Hepatocyte (in vitro differentiated cells): ENCODE measurements at regions not wholly inside any gene's neighbourhood (a gene's known extent, or its start where the extent isn't known, plus 50 kb on each side); places are given as distances from the start of the nearest gene placed in this dataset.

Experiments
- DNase-seq: peaks from one replicate; pipeline ENCODE4 v3.0.0-alpha.2; 2016; ENCODE audit warnings: low spot score
- H2AFZ ChIP-seq: fragments of 200-600 bp; sonication (generic); 2 replicates; pipeline ENCODE4 v1.6.0; 2016; ENCODE audit warnings: antibody characterized with exemption, mild to moderate bottlenecking
- H3K27ac ChIP-seq: fragments of 200-600 bp; sonication (generic); 2 replicates; pipeline ENCODE4 v1.5.1; 2016; ENCODE audit warnings: mild to moderate bottlenecking
- H3K27me3 ChIP-seq: fragments of 200-600 bp; sonication (generic); 2 replicates; pipeline ENCODE4 v1.6.1; 2016
- H3K36me3 ChIP-seq: fragments of 200-600 bp; sonication (generic); replicated peaks from 2 replicates; pipeline ENCODE4 v1.5.1; 2016; ENCODE audit warnings: low read depth; ENCODE audit not compliant: insufficient read depth
- H3K4me1 ChIP-seq: fragments of 200-600 bp; sonication (generic); 2 replicates; pipeline ENCODE4 v1.5.1; 2016; ENCODE audit warnings: mild to moderate bottlenecking, moderate library complexity; ENCODE audit not compliant: insufficient read depth
- H3K4me2 ChIP-seq: fragments of 200-600 bp; sonication (generic); 2 replicates; pipeline ENCODE4 v1.6.0; 2016
- H3K4me3 ChIP-seq: fragments of 200-600 bp; sonication (generic); 2 replicates; pipeline ENCODE4 v1.5.1; 2016; ENCODE audit warnings: mild to moderate bottlenecking
- H3K79me2 ChIP-seq: fragments of 200-600 bp; sonication (generic); 2 replicates; pipeline ENCODE4 v1.6.0; 2017; ENCODE audit warnings: mild to moderate bottlenecking
- H3K9me2 ChIP-seq: fragments of 200-600 bp; sonication (generic); replicated peaks from 2 replicates; pipeline ENCODE4 v1.6.0; 2017; ENCODE audit warnings: mild to moderate bottlenecking; ENCODE audit not compliant: insufficient read depth
- H3K9me3 ChIP-seq: fragments of 200-600 bp; sonication (generic); 2 replicates; pipeline ENCODE4 v1.5.1; 2016; ENCODE audit warnings: low read depth, mild to moderate bottlenecking
- H4K20me1 ChIP-seq: fragments of 200-600 bp; sonication (generic); 2 replicates; pipeline ENCODE4 v1.6.0; 2016; ENCODE audit warnings: mild to moderate bottlenecking; ENCODE audit not compliant: insufficient read depth, poor library complexity, severe bottlenecking
- EZH2 ChIP-seq: fragments of 200-600 bp; sonication (generic); IDR thresholded peaks from 2 replicates; pipeline ENCODE4 v1.6.1; 2016; ENCODE audit warnings: antibody characterized with exemption, mild to moderate bottlenecking, borderline replicate concordance
- EZH2phosphoT487 ChIP-seq: fragments of 200-600 bp; sonication (generic); IDR thresholded peaks from one replicate; pipeline ENCODE4 v1.6.1; 2018; ENCODE audit warnings: antibody characterized with exemption, mild to moderate bottlenecking, low read depth, moderate library complexity; ENCODE audit not compliant: unreplicated experiment, severe bottlenecking
- WGBS: methylation state at CpG from one replicate; pipeline ENCODE4 v1.1.6; 2016; ENCODE audit warnings: low lambda C conversion rate; ENCODE audit errors: missing lambda C conversion rate; 5-methylcytosine and 5-hydroxymethylcytosine counted together
- TF ChIP-seq, protein P1 (sequence below): fragments of 200-600 bp; sonication (generic); IDR thresholded peaks from 2 replicates; pipeline ENCODE4 v1.5.1; 2016; ENCODE audit warnings: antibody characterized with exemption, mild to moderate bottlenecking; ENCODE audit not compliant: poor library complexity

DNA sequence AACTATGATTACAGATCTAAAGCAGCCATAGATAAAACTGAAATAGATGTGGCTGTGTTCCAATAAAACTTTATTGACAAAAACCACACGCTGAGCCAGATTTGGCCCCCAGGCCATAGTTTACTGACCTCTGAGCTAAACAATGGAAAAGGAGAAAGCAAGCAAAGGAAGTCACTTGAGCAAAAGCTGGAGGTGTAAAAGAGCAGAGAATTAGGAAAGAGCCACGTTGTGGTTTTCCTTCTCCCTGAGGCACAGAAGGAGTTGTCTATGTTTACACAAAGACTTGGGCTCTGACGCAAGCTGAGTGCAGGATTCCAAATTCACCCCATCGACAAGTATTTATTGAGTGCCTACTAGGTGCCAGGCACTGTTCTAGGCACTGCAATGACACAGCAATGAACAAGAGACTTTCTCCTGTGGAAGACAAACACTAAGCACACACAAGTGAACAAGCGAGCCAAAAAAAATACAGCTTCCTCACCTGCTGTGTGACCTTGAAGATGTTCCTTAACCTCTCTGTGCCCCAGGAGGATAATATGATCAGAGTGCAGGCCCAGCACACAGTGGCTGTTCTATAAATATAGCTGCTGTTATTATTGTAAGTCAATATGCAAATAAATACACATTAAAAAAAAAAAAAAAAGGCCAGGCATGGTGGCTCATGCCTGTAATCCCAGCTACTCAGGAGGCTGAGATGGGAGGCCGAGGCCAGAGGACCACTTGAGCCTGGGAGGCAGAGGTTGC lies 75.4 kb upstream of the PTPN1 start:
- peak overlapping the region; percentile 27 for H3K27ac ChIP-seq
- no peak overlapping the region for H3K4me2 ChIP-seq

DNA sequence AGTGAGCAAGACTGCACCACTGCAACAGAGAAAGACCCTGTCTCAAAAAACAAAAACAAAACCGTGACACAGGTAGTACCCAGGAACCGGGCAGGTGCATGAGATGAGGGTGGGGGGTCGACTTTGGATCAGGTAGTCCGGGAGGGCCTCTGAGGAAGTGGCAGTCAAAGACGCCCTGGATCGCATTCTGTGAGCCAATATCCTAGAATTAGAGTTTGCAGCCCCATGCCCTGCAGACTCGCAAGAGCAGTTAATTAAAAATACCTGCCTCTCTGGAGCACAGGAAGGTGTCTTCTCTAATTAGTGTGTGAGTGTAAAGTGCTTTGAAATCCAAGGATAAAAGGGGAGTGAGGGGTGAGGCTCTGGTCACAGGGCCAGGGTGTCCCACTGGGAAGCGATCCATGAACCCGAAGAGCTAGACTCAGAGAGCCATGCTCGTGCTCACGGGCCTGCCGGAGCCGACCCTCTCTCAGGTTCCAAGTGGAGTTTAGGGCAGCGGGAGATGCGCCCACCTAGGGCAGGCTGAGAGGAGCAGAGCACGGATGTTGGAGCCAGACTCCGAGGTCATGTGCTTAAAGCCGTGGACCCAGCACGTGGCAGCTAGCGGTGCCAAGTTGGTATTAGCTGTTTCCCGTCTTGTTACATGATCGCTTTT lies 74.7 kb upstream of the PTPN1 start:
- Histone ChIP-seq H3K36me3 (no peaks in the 10 kb centered on the region), H3K27me3 (no peaks in the 10 kb centered on the region), H4K20me1 (no peaks in the 10 kb centered on the region), H2AFZ (no peak overlapping the region), H3K79me2 (no peaks in the 10 kb centered on the region), H3K9me3 (no peaks in the 10 kb centered on the region), H3K4me2 (no peak overlapping the region), H3K9me2 (no peaks in the 10 kb centered on the region), H3K4me1 (peaks cover 5% of the 10 kb centered on the region), H3K27ac (no peak overlapping the region), H3K4me3 (no peak overlapping the region)
- no peak for DNase-seq
- TF ChIP-seq EZH2 (no peak), EZH2phosphoT487 (no peak)
- TF ChIP-seq, protein P1, sequence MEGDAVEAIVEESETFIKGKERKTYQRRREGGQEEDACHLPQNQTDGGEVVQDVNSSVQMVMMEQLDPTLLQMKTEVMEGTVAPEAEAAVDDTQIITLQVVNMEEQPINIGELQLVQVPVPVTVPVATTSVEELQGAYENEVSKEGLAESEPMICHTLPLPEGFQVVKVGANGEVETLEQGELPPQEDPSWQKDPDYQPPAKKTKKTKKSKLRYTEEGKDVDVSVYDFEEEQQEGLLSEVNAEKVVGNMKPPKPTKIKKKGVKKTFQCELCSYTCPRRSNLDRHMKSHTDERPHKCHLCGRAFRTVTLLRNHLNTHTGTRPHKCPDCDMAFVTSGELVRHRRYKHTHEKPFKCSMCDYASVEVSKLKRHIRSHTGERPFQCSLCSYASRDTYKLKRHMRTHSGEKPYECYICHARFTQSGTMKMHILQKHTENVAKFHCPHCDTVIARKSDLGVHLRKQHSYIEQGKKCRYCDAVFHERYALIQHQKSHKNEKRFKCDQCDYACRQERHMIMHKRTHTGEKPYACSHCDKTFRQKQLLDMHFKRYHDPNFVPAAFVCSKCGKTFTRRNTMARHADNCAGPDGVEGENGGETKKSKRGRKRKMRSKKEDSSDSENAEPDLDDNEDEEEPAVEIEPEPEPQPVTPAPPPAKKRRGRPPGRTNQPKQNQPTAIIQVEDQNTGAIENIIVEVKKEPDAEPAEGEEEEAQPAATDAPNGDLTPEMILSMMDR = no peak
- WGBS = 93% methylated on average over 22 of the region's 22 CpGs

More for the DNA sequence above, 75.4 kb upstream of the PTPN1 start:
- no peaks in the 10 kb centered on the region for H4K20me1 ChIP-seq
- H2AFZ ChIP-seq = no peak overlapping the region
- 49% methylated on average over 6 of the region's 6 CpGs for WGBS
- H3K9me3 ChIP-seq = no peaks in the 10 kb centered on the region
- no peaks in the 10 kb centered on the region for H3K4me1 ChIP-seq
- H3K4me3 ChIP-seq = no peak overlapping the region
- no peaks in the 10 kb centered on the region for H3K9me2 ChIP-seq
- no peaks in the 10 kb centered on the region for H3K27me3 ChIP-seq
- TF ChIP-seq EZH2 (no peak), EZH2phosphoT487 (no peak)
- TF ChIP-seq, protein P1 = no peak
- no peaks in the 10 kb centered on the region for H3K79me2 ChIP-seq
- no peak for DNase-seq
- no peaks in the 10 kb centered on the region for H3K36me3 ChIP-seq

DNA sequence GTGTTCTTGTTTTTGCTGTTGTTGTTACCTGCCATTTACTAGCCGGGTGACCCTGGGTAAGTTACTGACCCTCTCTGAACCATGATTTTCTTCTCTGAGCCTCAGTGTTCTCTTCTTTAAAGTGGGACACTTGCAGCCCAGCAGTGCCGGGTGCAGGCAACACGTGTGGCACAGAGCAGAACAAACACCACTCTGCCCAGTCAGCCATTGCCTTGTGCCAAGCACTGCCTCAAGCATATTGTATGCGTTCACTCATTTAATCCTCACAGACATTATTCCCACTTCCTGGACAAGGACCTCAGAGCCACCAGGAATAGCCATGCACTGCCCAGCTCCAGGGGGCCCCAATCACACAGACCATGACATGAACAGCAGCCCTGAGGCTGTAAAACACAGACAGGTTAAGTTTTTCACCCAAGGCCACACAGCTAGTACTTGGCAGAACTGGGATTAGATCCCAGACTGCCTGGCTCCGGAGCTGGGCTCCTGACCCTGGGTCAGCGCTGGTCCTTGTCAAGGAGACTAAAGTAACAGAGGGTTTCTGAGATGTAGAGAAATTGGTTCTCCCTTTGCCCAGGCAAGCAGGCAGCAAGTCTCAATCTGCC lies 74.0 kb upstream of the PTPN1 start:
- Histone ChIP-seq H4K20me1 (no peaks in the 10 kb centered on the region), H3K4me3 (no peak overlapping the region), H3K27me3 (no peaks in the 10 kb centered on the region), H3K79me2 (no peaks in the 10 kb centered on the region), H3K36me3 (no peaks in the 10 kb centered on the region), H3K4me1 (peaks cover 7% of the 10 kb centered on the region), H3K27ac (no peak overlapping the region), H3K9me3 (no peaks in the 10 kb centered on the region), H3K9me2 (no peaks in the 10 kb centered on the region), H3K4me2 (no peak overlapping the region), H2AFZ (no peak overlapping the region)
- DNase-seq = no peak
- 79% methylated on average over 6 of the region's 6 CpGs for WGBS
- TF ChIP-seq EZH2phosphoT487 (no peak), EZH2 (no peak)
- TF ChIP-seq, protein P1 = no peak
